HG03175 (cell line): ENCODE measurements at regions not wholly inside any gene's neighbourhood (a gene's known extent, or its start where the extent isn't known, plus 50 kb on each side); places are given as distances from the start of the nearest gene placed in this dataset.
"Not testable (repeated sequence)": the region's sequence is repeated elsewhere in the genome, so short reads cannot be mapped to it uniquely, and the experiment has no call there.

Experiments
- ATAC-seq: cut with Tn5 transposase; IDR thresholded peaks from one replicate; pipeline ENCODE4 v1.9.1; 2021; ENCODE audit warnings: mild to moderate bottlenecking, moderate library complexity; ENCODE audit not compliant: unreplicated experiment

- ATAC-seq, result no peak
These were observed 148.0 kb upstream of the G2E3 start for GRCh38 chr14:30410986-30411385.

GRCh38 chr14:30413184-30413583 lies 145.8 kb upstream of the G2E3 start:
- not testable (repeated sequence) for ATAC-seq

- ATAC-seq, result no peak
These were observed 141.8 kb upstream of the G2E3 start for GRCh38 chr14:30417121-30417520.

- ATAC-seq, result no peak
These were observed 141.0 kb upstream of the G2E3 start for GRCh38 chr14:30417999-30418398.

- ATAC-seq, result no peak
These were observed 139.9 kb upstream of the G2E3 start for GRCh38 chr14:30419037-30419436.

GRCh38 chr14:30420515-30420914 lies 138.4 kb upstream of the G2E3 start:
- ATAC-seq, result no peak

- ATAC-seq, result no peak
These were observed 132.5 kb upstream of the G2E3 start for GRCh38 chr14:30426463-30426862.

- no peak for ATAC-seq
These were observed 131.6 kb upstream of the G2E3 start for GRCh38 chr14:30427401-30427800.

GRCh38 chr14:30427846-30428245 lies 131.1 kb upstream of the G2E3 start:
- no peak for ATAC-seq

- ATAC-seq, result no peak
These were observed 127.4 kb upstream of the G2E3 start for GRCh38 chr14:30431552-30431951.

GRCh38 chr14:30440961-30441360 lies 118.0 kb upstream of the G2E3 start:
- ATAC-seq, result no peak

- ATAC-seq, result no peak
These were observed 115.5 kb upstream of the G2E3 start for GRCh38 chr14:30443368-30444007.

- no peak for ATAC-seq
These were observed 114.5 kb upstream of the G2E3 start for GRCh38 chr14:30444451-30444850.

- ATAC-seq, result no peak
These were observed 113.8 kb upstream of the G2E3 start for GRCh38 chr14:30445011-30445793.

- no peak for ATAC-seq
These were observed 113.1 kb upstream of the G2E3 start for GRCh38 chr14:30445852-30446251.

- no peak for ATAC-seq
These were observed 108.1 kb upstream of the G2E3 start for GRCh38 chr14:30450631-30451545.

GRCh38 chr14:30456296-30456695 lies 102.7 kb upstream of the G2E3 start:
- no peak for ATAC-seq

- ATAC-seq, result no peak
These were observed 96.6 kb upstream of the G2E3 start for GRCh38 chr14:30462358-30462757.

GRCh38 chr14:30464481-30464880 lies 94.5 kb upstream of the G2E3 start:
- ATAC-seq, result no peak

GRCh38 chr14:30468354-30468753 lies 90.6 kb upstream of the G2E3 start:
- no peak for ATAC-seq

- ATAC-seq, result no peak
These were observed 87.0 kb upstream of the G2E3 start for GRCh38 chr14:30471980-30472379.
